ENCODE measurements at regions not wholly inside any gene's neighbourhood (a gene's known extent, or its start where the extent isn't known, plus 50 kb on each side); places are given as distances from the start of the nearest gene placed in this dataset.

DNA sequence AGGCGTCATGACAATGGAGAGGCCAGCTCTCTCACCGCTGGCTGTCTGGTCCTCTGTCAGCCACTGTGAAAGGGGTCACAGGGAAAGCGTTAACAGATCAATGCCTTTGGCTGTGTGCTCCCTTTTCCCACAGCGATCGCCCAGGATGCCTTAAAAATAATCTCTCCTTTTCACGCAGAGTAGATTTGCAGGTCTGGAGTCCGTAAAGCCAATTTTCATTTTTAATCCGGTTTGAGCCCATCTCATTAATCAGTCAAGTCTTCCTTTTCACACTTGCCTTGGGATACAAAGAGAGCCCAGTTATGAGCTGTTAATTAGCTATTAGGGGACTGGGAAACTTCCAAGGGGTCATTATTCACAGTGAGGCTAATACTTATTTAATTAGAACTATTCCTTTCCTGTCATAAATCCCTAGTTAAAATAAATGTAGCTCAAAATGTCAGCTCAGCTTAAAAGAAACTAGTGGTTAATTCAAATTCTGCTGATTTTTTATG lies 104.3 kb upstream of the RASGRP1 start:
- H3K27me3 ChIP-seq = peaks cover 0 to 10% (median 0%) of the 10 kb centered on the region in 4 donors
- no peaks in the 10 kb centered on the region for H3K9me3 ChIP-seq
- 35 to 40% methylated on average over 8 of the region's 8 CpGs for WGBS, 2 donors
- no peak for TF ChIP-seq POLR2A (IDR thresholded peaks at IDR 0.05)
- TF ChIP-seq, protein P1, sequence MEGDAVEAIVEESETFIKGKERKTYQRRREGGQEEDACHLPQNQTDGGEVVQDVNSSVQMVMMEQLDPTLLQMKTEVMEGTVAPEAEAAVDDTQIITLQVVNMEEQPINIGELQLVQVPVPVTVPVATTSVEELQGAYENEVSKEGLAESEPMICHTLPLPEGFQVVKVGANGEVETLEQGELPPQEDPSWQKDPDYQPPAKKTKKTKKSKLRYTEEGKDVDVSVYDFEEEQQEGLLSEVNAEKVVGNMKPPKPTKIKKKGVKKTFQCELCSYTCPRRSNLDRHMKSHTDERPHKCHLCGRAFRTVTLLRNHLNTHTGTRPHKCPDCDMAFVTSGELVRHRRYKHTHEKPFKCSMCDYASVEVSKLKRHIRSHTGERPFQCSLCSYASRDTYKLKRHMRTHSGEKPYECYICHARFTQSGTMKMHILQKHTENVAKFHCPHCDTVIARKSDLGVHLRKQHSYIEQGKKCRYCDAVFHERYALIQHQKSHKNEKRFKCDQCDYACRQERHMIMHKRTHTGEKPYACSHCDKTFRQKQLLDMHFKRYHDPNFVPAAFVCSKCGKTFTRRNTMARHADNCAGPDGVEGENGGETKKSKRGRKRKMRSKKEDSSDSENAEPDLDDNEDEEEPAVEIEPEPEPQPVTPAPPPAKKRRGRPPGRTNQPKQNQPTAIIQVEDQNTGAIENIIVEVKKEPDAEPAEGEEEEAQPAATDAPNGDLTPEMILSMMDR (IDR thresholded peaks at IDR 0.05) = no peak
- intact Hi-C loops (cut with DNase I) = no loop called here
- H3K4me3 ChIP-seq = no peak overlapping the region
- H3K36me3 ChIP-seq = no peaks in the 10 kb centered on the region
- peaks cover 0 to 32% (median 9%) of the 10 kb centered on the region in 3 donors for H3K4me1 ChIP-seq
- no peak overlapping the region for H3K27ac ChIP-seq
- no peak for DNase-seq

- intact Hi-C loops (cut with DNase I) = no loop called here
- TF ChIP-seq, protein P1 (IDR thresholded peaks at IDR 0.05) = no peak
- TF ChIP-seq POLR2A (IDR thresholded peaks at IDR 0.05) = no peak
- peaks cover 0 to 32% (median 9%) of the 10 kb centered on the region in 3 donors for H3K4me1 ChIP-seq
- H3K4me3 ChIP-seq = no peak overlapping the region
- peak overlapping the region in 3 of 4 donors; percentile 17 to 23 (median 18) for H3K27ac ChIP-seq
- H3K27me3 ChIP-seq = peaks cover 0 to 10% (median 0%) of the 10 kb centered on the region in 4 donors
- H3K9me3 ChIP-seq = no peaks in the 10 kb centered on the region
- peak; percentile 7 for DNase-seq
- WGBS, 2 donors = 75 to 78% methylated on average over 3 of the region's 3 CpGs
- H3K36me3 ChIP-seq = no peaks in the 10 kb centered on the region
Measured at GRCh38 chr15:38670128-38671005, 105.8 kb upstream of the RASGRP1 start.

DNA sequence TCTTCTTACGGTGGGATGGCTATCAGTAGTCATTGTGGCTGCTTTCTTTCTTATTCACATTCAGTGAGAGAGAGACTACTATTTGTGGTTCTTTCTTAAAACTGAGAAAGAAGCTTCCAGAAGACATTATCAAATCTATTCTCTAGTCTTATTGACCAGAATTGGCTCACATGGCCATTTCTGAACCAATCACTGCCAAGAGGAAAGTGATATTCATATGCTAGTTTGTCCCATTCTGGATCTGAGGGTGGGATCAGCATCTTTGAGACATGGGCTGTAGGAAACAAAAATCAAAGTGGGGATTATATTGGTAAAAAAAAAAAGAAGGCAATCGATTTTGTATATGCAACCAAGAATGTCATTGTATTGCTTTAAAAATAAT lies 106.4 kb upstream of the RASGRP1 start:
- Histone ChIP-seq H3K9me3 (no peaks in the 10 kb centered on the region), H3K27me3 (peaks cover 0 to 10% (median 0%) of the 10 kb centered on the region in 4 donors), H3K27ac (peak overlapping the region in 2 of 4 donors; percentile 18 to 23), H3K36me3 (no peaks in the 10 kb centered on the region), H3K4me1 (peaks cover 0 to 32% (median 9%) of the 10 kb centered on the region in 3 donors), H3K4me3 (no peak overlapping the region)
- intact Hi-C loops (cut with DNase I) = no loop called here
- no peak for DNase-seq
- 80 to 91% methylated on average over 2 of the region's 2 CpGs for WGBS, 2 donors
- no peak for TF ChIP-seq POLR2A (IDR thresholded peaks at IDR 0.05)
- TF ChIP-seq, protein P1 (IDR thresholded peaks at IDR 0.05) = no peak

DNA sequence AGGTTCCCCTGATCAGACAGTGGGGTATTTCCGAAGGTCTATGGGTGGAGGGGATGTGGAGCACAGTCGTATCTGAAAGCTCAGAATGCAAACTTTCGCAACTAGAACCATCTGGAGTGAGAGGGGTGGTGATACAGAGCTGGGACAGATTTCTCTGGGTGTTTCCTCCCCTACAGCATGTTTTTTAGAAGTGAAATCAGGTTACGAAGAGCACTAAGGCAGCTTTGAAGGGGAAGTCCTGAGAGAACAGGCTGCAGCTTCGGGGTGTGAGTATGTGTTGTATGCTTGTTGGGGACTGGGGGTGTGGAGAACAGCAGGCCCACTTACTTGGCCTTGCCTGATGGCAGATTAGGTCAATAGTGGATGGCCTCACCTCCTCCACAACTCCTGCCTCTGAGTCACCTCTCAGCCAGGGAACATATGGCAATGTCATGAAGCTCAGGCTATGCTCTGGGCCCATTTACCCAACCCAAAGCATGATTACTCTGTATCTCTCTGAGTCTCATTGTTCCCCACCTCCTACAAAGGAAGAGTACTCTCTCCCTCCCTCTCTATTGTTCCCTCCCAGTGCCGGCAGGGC lies 107.2 kb upstream of the RASGRP1 start:
- peak overlapping the region in 2 of 4 donors; percentile 11 to 66 for H3K27ac ChIP-seq
- 68 to 74% methylated on average over 6 of the region's 6 CpGs for WGBS, 2 donors
- no peaks in the 10 kb centered on the region for H3K9me3 ChIP-seq

More for the DNA sequence above, 107.2 kb upstream of the RASGRP1 start:
- Histone ChIP-seq H3K36me3 (no peaks in the 10 kb centered on the region), H3K4me1 (peaks cover 0 to 32% (median 9%) of the 10 kb centered on the region in 3 donors), H3K27me3 (peaks cover 0 to 10% (median 0%) of the 10 kb centered on the region in 4 donors), H3K4me3 (no peak overlapping the region)
- no peak for DNase-seq
- TF ChIP-seq, protein P1 (IDR thresholded peaks at IDR 0.05) = no peak
- no peak for TF ChIP-seq POLR2A (IDR thresholded peaks at IDR 0.05)
- intact Hi-C loops (cut with DNase I) = no loop called here

Measured in esophagus squamous epithelium (tissue), 5 donors.